ENCODE measurements at regions not wholly inside any gene's neighbourhood (a gene's known extent, or its start where the extent isn't known, plus 50 kb on each side); places are given as distances from the start of the nearest gene placed in this dataset.

GRCh38 chr9:31837211-31837610 is 547.2 kb upstream of the ACO1 start:
- TF ChIP-seq CTCF (IDR thresholded peaks at IDR 0.05) (no peak), POLR2A (IDR thresholded peaks at IDR 0.05) (no peak), EP300 (IDR thresholded peaks at IDR 0.05) (no peak)

Measured in ovary (tissue), 3 donors.